H1 (cell line): ENCODE measurements at regions not wholly inside any gene's neighbourhood (a gene's known extent, or its start where the extent isn't known, plus 50 kb on each side); places are given as distances from the start of the nearest gene placed in this dataset.

Source experiments
- CTCF ChIA-PET: fragments of 300-600 bp; sonication (Branson Sonifier 250); formaldehyde crosslinking; loops from one replicate; lab custom pipeline; 2021; ENCODE audit not compliant: partially characterized antibody; lab: Charles Lee
- POLR2A ChIA-PET: fragments of 300-600 bp; sonication (Branson Sonifier 250); formaldehyde crosslinking; loops from one replicate; lab custom pipeline; 2021; ENCODE audit warnings: inconsistent platforms; ENCODE audit not compliant: partially characterized antibody; lab: Charles Lee
- DNase-seq, 2 experiments: peaks; one replicate each; pipeline versions ENCODE4 v3.0.0 to v3.0.0-alpha.2; 2010 to 2022; ENCODE audit warnings: low spot score in 2 of 2, low read depth in 1 of 2, mixed read lengths in 1 of 2
- FAIRE-seq: peaks from 2 replicates; lab custom pipeline; 2011; peaks lifted over from hg19 to GRCh38; lab: Jason Lieb, UNC
- H2AFZ ChIP-seq: 2 replicates; pipeline ENCODE4 v1.8.1; 2012; ENCODE audit warnings: low read length, inconsistent platforms
- H2AK5ac ChIP-seq: 2 replicates; pipeline ENCODE4 v1.6.1; 2013; ENCODE audit warnings: low read depth, low read length
- H2BK120ac ChIP-seq: replicated peaks from 2 replicates; pipeline ENCODE3; 2013; ENCODE audit warnings: low read depth, low read length, inconsistent platforms
- H2BK12ac ChIP-seq: 2 replicates; pipeline ENCODE4 v1.6.1; 2013; ENCODE audit warnings: low read depth, low read length
- H2BK15ac ChIP-seq: 2 replicates; pipeline ENCODE4 v1.6.1; 2013; ENCODE audit warnings: low read length
- H2BK20ac ChIP-seq: 2 replicates; pipeline ENCODE4 v1.6.1; 2013; ENCODE audit warnings: low read length
- H2BK5ac ChIP-seq: 2 replicates; pipeline ENCODE4 v1.6.1; 2013; ENCODE audit warnings: low read depth, low read length
- H3K14ac ChIP-seq: 2 replicates; pipeline ENCODE4 v1.6.1; 2013; ENCODE audit warnings: inconsistent platforms; ENCODE audit not compliant: insufficient read length
- H3K18ac ChIP-seq: 2 replicates; pipeline ENCODE4 v1.6.1; 2013; ENCODE audit warnings: low read length; ENCODE audit errors: extremely low read depth
- H3K23ac ChIP-seq: 2 replicates; pipeline ENCODE4 v1.6.1; 2013; ENCODE audit warnings: inconsistent platforms; ENCODE audit not compliant: insufficient read length
- H3K23me2 ChIP-seq: 2 replicates; pipeline ENCODE4 v1.6.1; 2013; ENCODE audit warnings: low read depth, low read length
- H3K27ac ChIP-seq: 2 replicates; pipeline ENCODE4 v1.6.1; 2011; ENCODE audit warnings: low read depth, low read length, inconsistent platforms
- H3K27me3 ChIP-seq, 4 experiments: replicated peaks in 1 of 4; 1 replicate in 1 of 4; 2 replicates in 3 of 4; pipeline versions ENCODE4 v1.6.1 to v1.8.1; 2011 to 2013; ENCODE audit warnings: low read length in 3 of 4, mild to moderate bottlenecking in 3 of 4, inconsistent platforms in 2 of 4, mixed read lengths in 2 of 4, moderate library complexity in 1 of 4; ENCODE audit not compliant: control insufficient read depth in 3 of 4, insufficient read depth in 3 of 4; ENCODE audit errors: extremely low read depth in 1 of 4
- H3K36me3 ChIP-seq, 4 experiments: 2 replicates each; pipeline versions ENCODE4 v1.6.1 to v1.8.1; 2011 to 2013; ENCODE audit warnings: mild to moderate bottlenecking in 4 of 4, low read length in 3 of 4, moderate library complexity in 2 of 4, control low read depth in 1 of 4, inconsistent platforms in 1 of 4; ENCODE audit not compliant: insufficient read depth in 4 of 4, control insufficient read depth in 2 of 4
- H3K4ac ChIP-seq: replicated peaks from 2 replicates; pipeline ENCODE3; 2013; ENCODE audit warnings: low read length, low read depth, mixed read lengths, inconsistent platforms; ENCODE audit not compliant: insufficient read length
- H3K4me1 ChIP-seq, 4 experiments: replicated peaks in 1 of 4; 1 replicate in 1 of 4; 2 replicates in 3 of 4; pipeline versions ENCODE4 v1.6.1 to v1.8.1; 2011 to 2013; ENCODE audit warnings: low read length in 3 of 4, inconsistent platforms in 2 of 4, mixed read lengths in 1 of 4; ENCODE audit not compliant: insufficient read depth in 4 of 4, control insufficient read depth in 3 of 4
- H3K4me2 ChIP-seq, 2 experiments: 2 replicates each; pipeline versions ENCODE4 v1.6.1 to v1.8.1; 2011 to 2013; ENCODE audit warnings: low read depth in 2 of 2, low read length in 2 of 2, control low read depth in 1 of 2, inconsistent platforms in 1 of 2, mild to moderate bottlenecking in 1 of 2; ENCODE audit not compliant: insufficient read depth in 1 of 2
- H3K4me3 ChIP-seq, 4 experiments: fragments of 200-600, 300-600 bp in 1 of 4; sonication (generic), shearing (Covaris generic), sonication (Bioruptor Twin) in 1 of 4; 2 replicates each; pipeline versions ENCODE4 v1.5.1 to v1.8.1; 2011 to 2016; ENCODE audit warnings: low read length in 4 of 4, low read depth in 3 of 4, control low read depth in 2 of 4, inconsistent platforms in 2 of 4, mild to moderate bottlenecking in 2 of 4, mixed read lengths in 1 of 4, moderate library complexity in 1 of 4; ENCODE audit not compliant: insufficient read depth in 2 of 4; ENCODE audit errors: extremely low read depth in 1 of 4
- H3K56ac ChIP-seq: replicated peaks from 2 replicates; pipeline ENCODE3; 2013; ENCODE audit warnings: low read depth, mild to moderate bottlenecking, mixed read lengths, low read length, inconsistent platforms; ENCODE audit not compliant: insufficient read length
- H3K79me1 ChIP-seq: 2 replicates; pipeline ENCODE4 v1.6.1; 2013; ENCODE audit warnings: low read depth, low read length, control low read depth
- H3K79me2 ChIP-seq, 2 experiments: 2 replicates each; pipeline versions ENCODE4 v1.6.1 to v1.8.1; 2012 to 2013; ENCODE audit warnings: low read length in 2 of 2, mild to moderate bottlenecking in 2 of 2, inconsistent platforms in 1 of 2; ENCODE audit not compliant: insufficient read depth in 2 of 2, control insufficient read depth in 1 of 2
- H3K9ac ChIP-seq, 4 experiments: replicated peaks in 1 of 4; 1 replicate in 1 of 4; 2 replicates in 3 of 4; pipeline versions ENCODE4 v1.6.1 to v1.8.1; 2011 to 2013; ENCODE audit warnings: low read depth in 3 of 4, low read length in 3 of 4, control low read depth in 2 of 4, mild to moderate bottlenecking in 2 of 4, moderate library complexity in 2 of 4, inconsistent platforms in 1 of 4; ENCODE audit errors: extremely low read depth in 1 of 4
- H3K9me3 ChIP-seq, 2 experiments: 2 replicates each; pipeline versions ENCODE4 v1.6.1 to v1.8.1; 2012 to 2013; ENCODE audit warnings: mild to moderate bottlenecking in 2 of 2, moderate library complexity in 2 of 2, control low read depth in 1 of 2, inconsistent platforms in 1 of 2, low read depth in 1 of 2, low read length in 1 of 2, mixed read lengths in 1 of 2; ENCODE audit not compliant: insufficient read depth in 2 of 2
- H4K20me1 ChIP-seq, 2 experiments: replicated peaks in 1 of 2; 2 replicates each; pipeline versions ENCODE3 to v1.8.1; 2011 to 2013; ENCODE audit warnings: inconsistent platforms in 2 of 2, low read length in 2 of 2, mild to moderate bottlenecking in 1 of 2; ENCODE audit not compliant: insufficient read depth in 2 of 2, control insufficient read depth in 1 of 2
- H4K5ac ChIP-seq: 2 replicates; pipeline ENCODE4 v1.6.1; 2013; ENCODE audit warnings: low read length, low read depth, mixed read lengths, inconsistent platforms; ENCODE audit not compliant: insufficient read length
- H4K8ac ChIP-seq: 2 replicates; pipeline ENCODE4 v1.8.0; 2013; ENCODE audit warnings: mild to moderate bottlenecking, moderate library complexity, low read length, inconsistent platforms; ENCODE audit not compliant: insufficient read depth; ENCODE audit errors: extremely low read depth
- H4K91ac ChIP-seq: replicated peaks from 2 replicates; pipeline ENCODE3; 2013; ENCODE audit warnings: low read length, mixed read lengths, inconsistent platforms; ENCODE audit not compliant: insufficient read length
- EP300 ChIP-seq, 2 experiments: IDR thresholded peaks; 1 replicate in 1 of 2; 2 replicates in 1 of 2; pipeline ENCODE4 v1.6.1; 2011 to 2012; ENCODE audit warnings: low read depth in 2 of 2, low read length in 2 of 2, mild to moderate bottlenecking in 2 of 2, borderline replicate concordance in 1 of 2, inconsistent platforms in 1 of 2, moderate library complexity in 1 of 2
- SAP30 ChIP-seq: fragments of 300-600 bp; sonication (generic); IDR thresholded peaks from 2 replicates; pipeline ENCODE4 v1.7.1; 2012; ENCODE audit warnings: low read length, moderate library complexity, mild to moderate bottlenecking, inconsistent platforms; ENCODE audit not compliant: insufficient read depth, insufficient replicate concordance
- SIX5 ChIP-seq: IDR thresholded peaks from 2 replicates; pipeline ENCODE4 v1.6.1; 2011; ENCODE audit warnings: mild to moderate bottlenecking, low read depth, low read length
- WGBS, 2 experiments: shearing (Covaris generic) in 1 of 2; methylation state at CpG; one replicate each; pipeline versions ENCODE4 v1.1.6 to v1.1.7; 2013 to 2015; ENCODE audit warnings: low lambda C conversion rate in 2 of 2, mixed read lengths in 2 of 2, inconsistent platforms in 1 of 2, low coverage in 1 of 2, missing lambda C conversion rate in 1 of 2; ENCODE audit not compliant: insufficient replicate concordance in 2 of 2, insufficient coverage in 1 of 2, insufficient read length in 1 of 2; ENCODE audit errors: extremely low coverage in 1 of 2, missing lambda C conversion rate in 1 of 2; 5-methylcytosine and 5-hydroxymethylcytosine counted together

- POLR2A ChIA-PET = no interaction called here
- 88% methylated on average over 2 of the region's 2 CpGs; no CpG with 5 or more reads in 1 of the 2 experiments for WGBS, 2 experiments
These were observed 156.4 kb upstream of the PCDH10 start for GRCh38 chr4:132992686-132993085.

More at GRCh38 chr4:132992686-132993085, 156.4 kb upstream of the PCDH10 start:
- TF ChIP-seq SAP30 (no peak), SIX5 (no peak), EP300 (IDR thresholded peaks at IDR 0.05; ENCODE audit: borderline replicate concordance in 1 of 2, low read depth in 2 of 2, low read length in 2 of 2) (no peak)
- H3K36me3 ChIP-seq = no peaks in the 10 kb centered on the region
- no peak overlapping the region for H3K4me3 ChIP-seq
- H3K79me1 ChIP-seq = no peaks in the 10 kb centered on the region
- no peak overlapping the region for H3K9ac ChIP-seq
- no peak overlapping the region for H3K23ac ChIP-seq
- no peak overlapping the region for H3K18ac ChIP-seq
- no peaks in the 10 kb centered on the region for H3K79me2 ChIP-seq
- no peak overlapping the region for H3K14ac ChIP-seq
- H4K8ac ChIP-seq = no peak overlapping the region
- no peaks in the 10 kb centered on the region for H4K20me1 ChIP-seq
- FAIRE-seq (no peak), DNase-seq (no peak)
- H3K4me2 ChIP-seq = no peak overlapping the region
- no peaks in the 10 kb centered on the region for H3K9me3 ChIP-seq
- no peak overlapping the region for H3K27ac ChIP-seq
- H3K4me1 ChIP-seq = 0 out of 7 replicates have a peak, but pooled peaks cover 0 to 2% (median 0%) of the 10 kb centered on the region in 4 experiments
- CTCF ChIA-PET = interaction anchor here (1.1 kb wide), 1 partner anchor 18 kb away, joined by 3 read pairs; no protein-coding TSS in a partner anchor
- peak overlapping the region; percentile 32; the same call in 1 of the 2 replicates for H2AFZ ChIP-seq
- no peak overlapping the region for H2BK20ac ChIP-seq
- no peak overlapping the region for H2BK5ac ChIP-seq
- no peak overlapping the region for H4K91ac ChIP-seq
- H2AK5ac ChIP-seq = no peak overlapping the region
- H4K5ac ChIP-seq = no peak overlapping the region
- no peak overlapping the region for H3K56ac ChIP-seq
- H3K23me2 ChIP-seq = no peaks in the 10 kb centered on the region
- no peak overlapping the region for H2BK15ac ChIP-seq
- H3K4ac ChIP-seq = no peak overlapping the region
- no peaks in the 10 kb centered on the region for H3K27me3 ChIP-seq
- H2BK12ac ChIP-seq = no peak overlapping the region
- H2BK120ac ChIP-seq = no peak overlapping the region
